ENCODE measurements at regions not wholly inside any gene's neighbourhood (a gene's known extent, or its start where the extent isn't known, plus 50 kb on each side); places are given as distances from the start of the nearest gene placed in this dataset.

GRCh38 chr4:152000518-152000917, 239.7 kb upstream of the GATB start:
- Histone ChIP-seq H3K4me1 (ENCODE audit: insufficient read depth, low read length) (no peaks in the 10 kb centered on the region), H3K4me2 (ENCODE audit: low read length) (no peak overlapping the region)

GRCh38 chr4:151998723-151999122, 237.9 kb upstream of the GATB start:
- no TSS peak for BruUV-seq (replicated peaks)
- no peak for ATAC-seq
- no peak overlapping the region for H2AFZ ChIP-seq (ENCODE audit: low read length)
- ChIA-PET POLR2A (ENCODE audit: unreplicated experiment) (no interaction called here), CTCF (no interaction called here)
- H3K9ac ChIP-seq (ENCODE audit: low read length): no peak overlapping the region
- H3K4me3 ChIP-seq (ENCODE audit: low read length): no peak overlapping the region
- H3K4me2 ChIP-seq (ENCODE audit: low read length): no peak overlapping the region
- no peaks in the 10 kb centered on the region for H3K27me3 ChIP-seq (ENCODE audit: low read length)
- no peaks in the 10 kb centered on the region for H3K36me3 ChIP-seq (ENCODE audit: low read depth, low read length)
- H3K9me3 ChIP-seq (ENCODE audit: low read length): no peaks in the 10 kb centered on the region
- intact Hi-C loops (cut with micrococcal nuclease): no loop called here
- no peaks in the 10 kb centered on the region for H3K4me1 ChIP-seq (ENCODE audit: insufficient read depth, low read length)
- no peak overlapping the region for H3K27ac ChIP-seq (ENCODE audit: low read length)
- no peaks in the 10 kb centered on the region for H3F3A ChIP-seq (ENCODE audit: low read length, unreplicated experiment)
- no peak for TF ChIP-seq CTCF (conservative IDR thresholded peaks at IDR 0.05; ENCODE audit: low read depth, low read length)
- TF ChIP-seq EZH2 (IDR thresholded peaks at IDR 0.05; ENCODE audit: low read length, unreplicated experiment): no peak
- no peak for TF ChIP-seq EZH2phosphoT487 (IDR thresholded peaks at IDR 0.05; ENCODE audit: borderline replicate concordance, low read length)
- H3K79me2 ChIP-seq (ENCODE audit: low read length): no peaks in the 10 kb centered on the region
- no peaks in the 10 kb centered on the region for H3K9me2 ChIP-seq (replicated peaks; ENCODE audit: low read length)
- no peak for DNase-seq
- H4K20me1 ChIP-seq (ENCODE audit: low read length): no peaks in the 10 kb centered on the region

More at GRCh38 chr4:152000518-152000917, 239.7 kb upstream of the GATB start:
- no peaks in the 10 kb centered on the region for H3K36me3 ChIP-seq (ENCODE audit: low read depth, low read length)
- intact Hi-C loops (cut with micrococcal nuclease): no loop called here
- no peaks in the 10 kb centered on the region for H3K27me3 ChIP-seq (ENCODE audit: low read length)
- H3K9ac ChIP-seq (ENCODE audit: low read length): no peak overlapping the region
- H3K79me2 ChIP-seq (ENCODE audit: low read length): no peaks in the 10 kb centered on the region
- TF ChIP-seq EZH2phosphoT487 (IDR thresholded peaks at IDR 0.05; ENCODE audit: borderline replicate concordance, low read length) (no peak), EZH2 (IDR thresholded peaks at IDR 0.05; ENCODE audit: low read length, unreplicated experiment) (no peak), CTCF (conservative IDR thresholded peaks at IDR 0.05; ENCODE audit: low read depth, low read length) (no peak)
- ATAC-seq: no peak
- ChIA-PET CTCF (no interaction called here), POLR2A (ENCODE audit: unreplicated experiment) (interaction anchor here (0.6 kb wide), 1 partner anchor 9 kb away, joined by 4 read pairs; no protein-coding TSS in a partner anchor)
- BruUV-seq (replicated peaks): no TSS peak
- H3K9me2 ChIP-seq (replicated peaks; ENCODE audit: low read length): no peaks in the 10 kb centered on the region
- no peaks in the 10 kb centered on the region for H3F3A ChIP-seq (ENCODE audit: low read length, unreplicated experiment)
- no peak for DNase-seq
- H3K27ac ChIP-seq (ENCODE audit: low read length): no peak overlapping the region
- H3K4me3 ChIP-seq (ENCODE audit: low read length): no peak overlapping the region
- H3K9me3 ChIP-seq (ENCODE audit: low read length): no peaks in the 10 kb centered on the region
- H4K20me1 ChIP-seq (ENCODE audit: low read length): no peaks in the 10 kb centered on the region
- no peak overlapping the region for H2AFZ ChIP-seq (ENCODE audit: low read length)

GRCh38 chr4:151997461-151997860, 236.7 kb upstream of the GATB start:
- H3K4me3 ChIP-seq (ENCODE audit: low read length): no peak overlapping the region
- BruUV-seq (replicated peaks): no TSS peak
- no peak overlapping the region for H3K4me2 ChIP-seq (ENCODE audit: low read length)
- POLR2A ChIA-PET (ENCODE audit: unreplicated experiment): no interaction called here
- no peaks in the 10 kb centered on the region for H3K79me2 ChIP-seq (ENCODE audit: low read length)
- CTCF ChIA-PET: no interaction called here
- no peak overlapping the region for H3K9ac ChIP-seq (ENCODE audit: low read length)
- no peak overlapping the region for H2AFZ ChIP-seq (ENCODE audit: low read length)
- DNase-seq (no peak), ATAC-seq (no peak)
- H3F3A ChIP-seq (ENCODE audit: low read length, unreplicated experiment): no peaks in the 10 kb centered on the region
- H3K9me3 ChIP-seq (ENCODE audit: low read length): no peaks in the 10 kb centered on the region
- no peaks in the 10 kb centered on the region for H3K4me1 ChIP-seq (ENCODE audit: insufficient read depth, low read length)
- no peaks in the 10 kb centered on the region for H3K9me2 ChIP-seq (replicated peaks; ENCODE audit: low read length)
- TF ChIP-seq EZH2 (IDR thresholded peaks at IDR 0.05; ENCODE audit: low read length, unreplicated experiment): no peak
- no peak for TF ChIP-seq EZH2phosphoT487 (IDR thresholded peaks at IDR 0.05; ENCODE audit: borderline replicate concordance, low read length)
- no peak for TF ChIP-seq CTCF (conservative IDR thresholded peaks at IDR 0.05; ENCODE audit: low read depth, low read length)
- no peak overlapping the region for H3K27ac ChIP-seq (ENCODE audit: low read length)
- no peaks in the 10 kb centered on the region for H3K27me3 ChIP-seq (ENCODE audit: low read length)
- intact Hi-C loops (cut with micrococcal nuclease): no loop called here
- H3K36me3 ChIP-seq (ENCODE audit: low read depth, low read length): no peaks in the 10 kb centered on the region
- H4K20me1 ChIP-seq (ENCODE audit: low read length): no peaks in the 10 kb centered on the region

Data from PC-3 (cell line).